Medulla oblongata (tissue), 1 donor: ENCODE measurements at regions not wholly inside any gene's neighbourhood (a gene's known extent, or its start where the extent isn't known, plus 50 kb on each side); places are given as distances from the start of the nearest gene placed in this dataset.

Source experiments
- DNase-seq: peaks from one replicate; pipeline ENCODE4 v3.0.0-alpha.2; 2015; ENCODE audit errors: extremely low spot score

GRCh38 chrX:94041881-94042280 is 367.9 kb downstream of the FAM133A start:
- no peak for DNase-seq

GRCh38 chrX:94045724-94046123 is 371.7 kb downstream of the FAM133A start:
- no peak for DNase-seq

GRCh38 chrX:94051926-94052325 is 377.9 kb downstream of the FAM133A start:
- no peak for DNase-seq

- no peak for DNase-seq
Observed at GRCh38 chrX:94053575-94053974, 379.6 kb downstream of the FAM133A start.

GRCh38 chrX:94057385-94057784 is 383.4 kb downstream of the FAM133A start:
- no peak for DNase-seq

GRCh38 chrX:94058728-94059382 is 384.8 kb downstream of the FAM133A start:
- peak; percentile 6 for DNase-seq

GRCh38 chrX:94065091-94065490 is 391.1 kb downstream of the FAM133A start:
- no peak for DNase-seq

GRCh38 chrX:94089149-94089548 is 415.1 kb downstream of the FAM133A start:
- DNase-seq: no peak

- DNase-seq: no peak
Observed at GRCh38 chrX:94097868-94098267, 423.9 kb downstream of the FAM133A start.

GRCh38 chrX:94107981-94108380 is 434.0 kb downstream of the FAM133A start:
- no peak for DNase-seq

GRCh38 chrX:94114362-94114761 is 440.4 kb downstream of the FAM133A start:
- DNase-seq: no peak

- no peak for DNase-seq
Observed at GRCh38 chrX:94121799-94122198, 447.8 kb downstream of the FAM133A start.

- DNase-seq: no peak
Observed at GRCh38 chrX:94123062-94123461, 449.1 kb downstream of the FAM133A start.

GRCh38 chrX:94162971-94163370 is 489.0 kb downstream of the FAM133A start:
- no peak for DNase-seq

- no peak for DNase-seq
Observed at GRCh38 chrX:94178145-94178788, 504.3 kb downstream of the FAM133A start.

- DNase-seq: no peak
Observed at GRCh38 chrX:94204524-94204923, 530.5 kb downstream of the FAM133A start.

GRCh38 chrX:94216738-94217137 is 542.7 kb downstream of the FAM133A start:
- no peak for DNase-seq

- DNase-seq: no peak
Observed at GRCh38 chrX:94252211-94252610, 578.2 kb downstream of the FAM133A start.

GRCh38 chrX:94256396-94256795 is 582.4 kb downstream of the FAM133A start:
- DNase-seq: no peak

- no peak for DNase-seq
Observed at GRCh38 chrX:94265323-94265722, 591.3 kb downstream of the FAM133A start.

- no peak for DNase-seq
Observed at GRCh38 chrX:94288325-94288724, 614.3 kb downstream of the FAM133A start.

GRCh38 chrX:94288972-94289371 is 615.0 kb downstream of the FAM133A start:
- no peak for DNase-seq

GRCh38 chrX:94302446-94302845 is 628.4 kb downstream of the FAM133A start:
- DNase-seq: no peak

- no peak for DNase-seq
Observed at GRCh38 chrX:94329182-94329581, 655.2 kb downstream of the FAM133A start.
